H9 (cell line): ENCODE measurements at regions not wholly inside any gene's neighbourhood (a gene's known extent, or its start where the extent isn't known, plus 50 kb on each side); places are given as distances from the start of the nearest gene placed in this dataset.

ENCODE experiments used
- DNase-seq: peaks from one replicate; pipeline ENCODE4 v3.0.0-alpha.2; 2017
- H2AFZ ChIP-seq: one replicate; pipeline ENCODE4 v1.6.1; 2013; ENCODE audit warnings: mild to moderate bottlenecking, low read length, control low read depth, moderate library complexity
- H2AK5ac ChIP-seq: 2 replicates; pipeline ENCODE4 v1.6.1; 2013; ENCODE audit warnings: low read length, control low read depth, mixed read lengths; ENCODE audit not compliant: insufficient read length
- H2BK120ac ChIP-seq: one replicate; pipeline ENCODE4 v1.6.1; 2013; ENCODE audit warnings: low read depth, mild to moderate bottlenecking, low read length, control low read depth, inconsistent platforms; ENCODE audit not compliant: poor library complexity, severe bottlenecking
- H2BK12ac ChIP-seq: 2 replicates; pipeline ENCODE4 v1.6.1; 2013; ENCODE audit warnings: low read length, control low read depth, mixed read lengths, low read depth; ENCODE audit not compliant: insufficient read length
- H2BK15ac ChIP-seq: 2 replicates; pipeline ENCODE4 v1.6.1; 2013; ENCODE audit warnings: low read depth, low read length, control low read depth
- H2BK20ac ChIP-seq: one replicate; pipeline ENCODE4 v1.6.1; 2013; ENCODE audit warnings: low read depth, mild to moderate bottlenecking, low read length, control low read depth, inconsistent platforms; ENCODE audit not compliant: poor library complexity, severe bottlenecking
- H2BK5ac ChIP-seq: 2 replicates; pipeline ENCODE4 v1.6.1; 2013; ENCODE audit warnings: low read length, control low read depth, mixed read lengths; ENCODE audit not compliant: insufficient read length
- H3K14ac ChIP-seq: 2 replicates; pipeline ENCODE4 v1.6.1; 2013; ENCODE audit warnings: low read length, control low read depth; ENCODE audit not compliant: insufficient read depth
- H3K18ac ChIP-seq: 2 replicates; pipeline ENCODE4 v1.6.1; 2013; ENCODE audit warnings: low read depth, mild to moderate bottlenecking, mixed read lengths, low read length, control low read depth; ENCODE audit not compliant: insufficient read length
- H3K23ac ChIP-seq: 2 replicates; pipeline ENCODE4 v1.6.1; 2013; ENCODE audit warnings: low read length, control low read depth, mixed read lengths, low read depth; ENCODE audit not compliant: insufficient read length
- H3K23me2 ChIP-seq: 2 replicates; pipeline ENCODE4 v1.6.1; 2013; ENCODE audit warnings: low read depth, mild to moderate bottlenecking, mixed read lengths, low read length, control low read depth; ENCODE audit not compliant: insufficient read length, poor library complexity, severe bottlenecking
- H3K27ac ChIP-seq: 2 replicates; pipeline ENCODE4 v1.5.1; 2013; ENCODE audit warnings: low read length, control low read depth, mixed read lengths, low read depth; ENCODE audit not compliant: insufficient read length
- H3K27me3 ChIP-seq: 2 replicates; pipeline ENCODE4 v1.6.1; 2013; ENCODE audit warnings: low read length, control low read depth, inconsistent platforms; ENCODE audit not compliant: insufficient read depth
- H3K4ac ChIP-seq: 2 replicates; pipeline ENCODE4 v1.6.1; 2013; ENCODE audit warnings: low read depth, mild to moderate bottlenecking, control low read depth, inconsistent platforms, low read length, moderate library complexity
- H3K4me1 ChIP-seq: 2 replicates; pipeline ENCODE4 v1.6.1; 2013; ENCODE audit warnings: low read length, control low read depth, inconsistent platforms; ENCODE audit not compliant: insufficient read depth
- H3K4me2 ChIP-seq: 2 replicates; pipeline ENCODE4 v1.6.1; 2013; ENCODE audit warnings: low read length, control low read depth, mixed read lengths; ENCODE audit not compliant: insufficient read length, insufficient read depth
- H3K56ac ChIP-seq: 2 replicates; pipeline ENCODE4 v1.6.1; 2013; ENCODE audit warnings: low read depth, mild to moderate bottlenecking, mixed read lengths, low read length, control low read depth; ENCODE audit not compliant: insufficient read length
- H3K79me1 ChIP-seq: 2 replicates; pipeline ENCODE4 v1.6.1; 2013; ENCODE audit warnings: low read depth, mild to moderate bottlenecking, moderate library complexity, low read length, control low read depth, inconsistent platforms; ENCODE audit not compliant: insufficient read depth, poor library complexity, severe bottlenecking
- H3K79me2 ChIP-seq: 2 replicates; pipeline ENCODE4 v1.6.1; 2013; ENCODE audit warnings: low read length, control low read depth, inconsistent platforms; ENCODE audit not compliant: insufficient read depth
- H3K9ac ChIP-seq: 2 replicates; pipeline ENCODE4 v1.6.1; 2013; ENCODE audit warnings: low read length, control low read depth, mixed read lengths; ENCODE audit not compliant: insufficient read length; ENCODE audit errors: extremely low read depth
- H3K9me3 ChIP-seq: one replicate; pipeline ENCODE4 v1.6.1; 2013; ENCODE audit warnings: low read depth, low read length, inconsistent platforms; ENCODE audit not compliant: control insufficient read depth
- H3T11ph ChIP-seq: one replicate; pipeline ENCODE4 v1.6.1; 2013; ENCODE audit warnings: mild to moderate bottlenecking, low read length, control low read depth, inconsistent platforms
- H4K20me1 ChIP-seq: one replicate; pipeline ENCODE4 v1.6.1; 2013; ENCODE audit not compliant: control insufficient read depth, insufficient read length, insufficient read depth
- H4K5ac ChIP-seq: 2 replicates; pipeline ENCODE4 v1.6.1; 2013; ENCODE audit warnings: low read depth, mild to moderate bottlenecking, mixed read lengths, low read length, control low read depth; ENCODE audit not compliant: insufficient read length
- H4K8ac ChIP-seq: replicated peaks from 2 replicates; pipeline ENCODE4 v1.6.1; 2013; ENCODE audit warnings: low read length, control low read depth, mixed read lengths, low read depth; ENCODE audit not compliant: insufficient read length
- H4K91ac ChIP-seq: 2 replicates; pipeline ENCODE4 v1.6.1; 2013; ENCODE audit warnings: low read depth, mild to moderate bottlenecking, moderate library complexity, mixed read lengths, low read length, control low read depth; ENCODE audit not compliant: insufficient read length
- H3K27ac Mint-ChIP-seq, 3 experiments: 2 replicates in 2 of 3; 3 replicates in 1 of 3; pipeline ENCODE4 v1.8.0; 2020 to 2021; ENCODE audit warnings: mixed read lengths in 3 of 3, mild to moderate bottlenecking in 1 of 3, moderate library complexity in 1 of 3
- H3K27me3 Mint-ChIP-seq: 2 replicates; pipeline ENCODE4 v1.8.0; 2021; ENCODE audit warnings: low read depth, mild to moderate bottlenecking, moderate library complexity, mixed read lengths
- H3K36me3 Mint-ChIP-seq, 3 experiments: 2 replicates in 2 of 3; 3 replicates in 1 of 3; pipeline ENCODE4 v1.8.0; 2020 to 2021; ENCODE audit warnings: low read depth in 3 of 3, mixed read lengths in 3 of 3; ENCODE audit not compliant: insufficient read depth in 1 of 3
- H3K4me1 Mint-ChIP-seq, 2 experiments: 2 replicates each; pipeline ENCODE4 v1.8.0; 2020; ENCODE audit warnings: mixed read lengths in 2 of 2
- H3K4me3 Mint-ChIP-seq, 2 experiments: 2 replicates in 1 of 2; 3 replicates in 1 of 2; pipeline ENCODE4 v1.8.0; 2020 to 2021; ENCODE audit warnings: mild to moderate bottlenecking in 2 of 2, mixed read lengths in 2 of 2, moderate library complexity in 1 of 2
- H3K9me3 Mint-ChIP-seq, 2 experiments: 2 replicates in 1 of 2; 3 replicates in 1 of 2; pipeline ENCODE4 v1.8.0; 2020; ENCODE audit warnings: mild to moderate bottlenecking in 2 of 2, mixed read lengths in 2 of 2, moderate library complexity in 1 of 2
- WGBS: extraction: QIAGEN DNeasy Blood & Tissue Kit; methylation state at CpG from one replicate; pipeline ENCODE4 v1.1.7; 2013; ENCODE audit warnings: missing lambda C conversion rate, low lambda C conversion rate, mixed read lengths; ENCODE audit not compliant: insufficient read length; ENCODE audit errors: extremely low coverage; 5-methylcytosine and 5-hydroxymethylcytosine counted together
- TF ChIP-seq, protein P1 (sequence below): fragments of 200-600 bp; sonication (generic); conservative IDR thresholded peaks from 3 replicates; pipeline ENCODE4 v1.8.0; 2021; ENCODE audit warnings: antibody characterized with exemption, mild to moderate bottlenecking

DNA sequence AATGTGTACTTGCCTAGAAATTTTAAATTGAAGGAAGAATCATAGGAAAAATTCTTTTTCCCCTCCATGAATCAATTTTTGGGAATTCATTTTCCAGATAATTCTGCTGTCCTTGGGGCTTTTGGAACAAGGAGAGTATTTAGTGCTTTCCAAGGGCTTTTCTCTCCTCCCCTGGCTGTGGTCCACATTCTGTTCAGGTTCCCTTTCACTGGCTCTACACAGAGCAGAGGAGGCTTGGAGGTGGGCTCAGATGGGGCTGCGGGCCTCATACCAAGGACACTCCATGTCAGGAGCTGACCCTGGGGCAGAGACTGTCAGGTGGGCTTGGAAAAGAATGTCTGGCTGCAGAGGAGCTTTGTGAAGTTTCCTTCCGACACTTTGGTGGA, 128.1 kb downstream of the GADD45G start:
- H3K27ac ChIP-seq: no peak overlapping the region
- H2BK20ac ChIP-seq: no peak overlapping the region
- H2AFZ ChIP-seq: no peak overlapping the region
- H3K4me3 Mint-ChIP-seq: no peak overlapping the region
- no peak overlapping the region for H3K56ac ChIP-seq
- no peaks in the 10 kb centered on the region for H3K27me3 ChIP-seq
- no peak overlapping the region for H4K5ac ChIP-seq
- H3K4me1 Mint-ChIP-seq: peaks cover 12 to 15% of the 10 kb centered on the region in 2 experiments
- no peak overlapping the region for H3K23ac ChIP-seq
- H2BK120ac ChIP-seq: no peak overlapping the region
- no peaks in the 10 kb centered on the region for H3K79me2 ChIP-seq
- H3K18ac ChIP-seq: no peak overlapping the region
- TF ChIP-seq, protein P1, sequence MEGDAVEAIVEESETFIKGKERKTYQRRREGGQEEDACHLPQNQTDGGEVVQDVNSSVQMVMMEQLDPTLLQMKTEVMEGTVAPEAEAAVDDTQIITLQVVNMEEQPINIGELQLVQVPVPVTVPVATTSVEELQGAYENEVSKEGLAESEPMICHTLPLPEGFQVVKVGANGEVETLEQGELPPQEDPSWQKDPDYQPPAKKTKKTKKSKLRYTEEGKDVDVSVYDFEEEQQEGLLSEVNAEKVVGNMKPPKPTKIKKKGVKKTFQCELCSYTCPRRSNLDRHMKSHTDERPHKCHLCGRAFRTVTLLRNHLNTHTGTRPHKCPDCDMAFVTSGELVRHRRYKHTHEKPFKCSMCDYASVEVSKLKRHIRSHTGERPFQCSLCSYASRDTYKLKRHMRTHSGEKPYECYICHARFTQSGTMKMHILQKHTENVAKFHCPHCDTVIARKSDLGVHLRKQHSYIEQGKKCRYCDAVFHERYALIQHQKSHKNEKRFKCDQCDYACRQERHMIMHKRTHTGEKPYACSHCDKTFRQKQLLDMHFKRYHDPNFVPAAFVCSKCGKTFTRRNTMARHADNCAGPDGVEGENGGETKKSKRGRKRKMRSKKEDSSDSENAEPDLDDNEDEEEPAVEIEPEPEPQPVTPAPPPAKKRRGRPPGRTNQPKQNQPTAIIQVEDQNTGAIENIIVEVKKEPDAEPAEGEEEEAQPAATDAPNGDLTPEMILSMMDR: no peak
- no peak overlapping the region for H2BK5ac ChIP-seq
- H3K4me1 ChIP-seq: no peaks in the 10 kb centered on the region
- no peak overlapping the region for H4K91ac ChIP-seq
- DNase-seq: no peak
- H3T11ph ChIP-seq: no peak overlapping the region
- H2BK15ac ChIP-seq: no peak overlapping the region
- no peaks in the 10 kb centered on the region for H3K79me1 ChIP-seq
- no peak overlapping the region for H3K4ac ChIP-seq
- H4K8ac ChIP-seq: no peak overlapping the region
- H3K23me2 ChIP-seq: no peaks in the 10 kb centered on the region
- no peak overlapping the region for H2BK12ac ChIP-seq
- H3K4me2 ChIP-seq: no peak overlapping the region
- H3K9me3 ChIP-seq: no peaks in the 10 kb centered on the region
- no peak overlapping the region for H2AK5ac ChIP-seq
- H3K14ac ChIP-seq: no peak overlapping the region
- H3K27me3 Mint-ChIP-seq: peaks cover 8% of the 10 kb centered on the region
- WGBS: no CpG with 5 or more reads among the region's 2 CpGs
- no peaks in the 10 kb centered on the region for H3K36me3 Mint-ChIP-seq
- H3K9me3 Mint-ChIP-seq: no peaks in the 10 kb centered on the region
- H3K9ac ChIP-seq: no peak overlapping the region
- no peak overlapping the region for H3K27ac Mint-ChIP-seq
- H4K20me1 ChIP-seq: no peaks in the 10 kb centered on the region
